ENCODE measurements at regions not wholly inside any gene's neighbourhood (a gene's known extent, or its start where the extent isn't known, plus 50 kb on each side); places are given as distances from the start of the nearest gene placed in this dataset.

DNA sequence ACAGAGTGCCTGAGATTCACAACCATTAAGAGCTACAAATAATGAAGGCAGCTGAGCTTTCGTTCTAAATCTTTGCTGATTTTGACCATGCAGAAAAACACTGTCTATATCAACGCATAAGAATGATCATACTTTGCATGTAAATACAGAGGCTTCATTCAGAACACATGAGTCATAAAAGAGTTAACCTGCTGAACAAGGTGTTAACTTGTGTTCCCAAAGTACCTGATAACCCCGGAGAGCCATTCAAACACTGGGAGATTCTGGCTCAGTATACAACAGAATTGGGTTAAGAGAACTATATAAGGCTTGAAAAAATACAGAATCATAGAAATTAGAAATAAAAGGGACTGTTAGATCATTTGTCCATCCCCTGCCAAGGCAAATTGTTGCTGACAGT lies 964.3 kb upstream of the TENM3 start:
- H3K27ac ChIP-seq (replicated peaks), result no peak overlapping the region
- no peaks in the 10 kb centered on the region for H3K27me3 ChIP-seq (ENCODE audit: insufficient read depth, poor library complexity, severe bottlenecking)
- no peak for DNase-seq (ENCODE audit: low read depth in 1 of 2, low spot score in 1 of 2)
- no peak overlapping the region for H3K4me3 ChIP-seq (replicated peaks; ENCODE audit: insufficient read depth, low read length)
- TF ChIP-seq SPI1 (IDR thresholded peaks at IDR 0.05; ENCODE audit: borderline replicate concordance, low read depth), result no peak
- TF ChIP-seq, protein P1, sequence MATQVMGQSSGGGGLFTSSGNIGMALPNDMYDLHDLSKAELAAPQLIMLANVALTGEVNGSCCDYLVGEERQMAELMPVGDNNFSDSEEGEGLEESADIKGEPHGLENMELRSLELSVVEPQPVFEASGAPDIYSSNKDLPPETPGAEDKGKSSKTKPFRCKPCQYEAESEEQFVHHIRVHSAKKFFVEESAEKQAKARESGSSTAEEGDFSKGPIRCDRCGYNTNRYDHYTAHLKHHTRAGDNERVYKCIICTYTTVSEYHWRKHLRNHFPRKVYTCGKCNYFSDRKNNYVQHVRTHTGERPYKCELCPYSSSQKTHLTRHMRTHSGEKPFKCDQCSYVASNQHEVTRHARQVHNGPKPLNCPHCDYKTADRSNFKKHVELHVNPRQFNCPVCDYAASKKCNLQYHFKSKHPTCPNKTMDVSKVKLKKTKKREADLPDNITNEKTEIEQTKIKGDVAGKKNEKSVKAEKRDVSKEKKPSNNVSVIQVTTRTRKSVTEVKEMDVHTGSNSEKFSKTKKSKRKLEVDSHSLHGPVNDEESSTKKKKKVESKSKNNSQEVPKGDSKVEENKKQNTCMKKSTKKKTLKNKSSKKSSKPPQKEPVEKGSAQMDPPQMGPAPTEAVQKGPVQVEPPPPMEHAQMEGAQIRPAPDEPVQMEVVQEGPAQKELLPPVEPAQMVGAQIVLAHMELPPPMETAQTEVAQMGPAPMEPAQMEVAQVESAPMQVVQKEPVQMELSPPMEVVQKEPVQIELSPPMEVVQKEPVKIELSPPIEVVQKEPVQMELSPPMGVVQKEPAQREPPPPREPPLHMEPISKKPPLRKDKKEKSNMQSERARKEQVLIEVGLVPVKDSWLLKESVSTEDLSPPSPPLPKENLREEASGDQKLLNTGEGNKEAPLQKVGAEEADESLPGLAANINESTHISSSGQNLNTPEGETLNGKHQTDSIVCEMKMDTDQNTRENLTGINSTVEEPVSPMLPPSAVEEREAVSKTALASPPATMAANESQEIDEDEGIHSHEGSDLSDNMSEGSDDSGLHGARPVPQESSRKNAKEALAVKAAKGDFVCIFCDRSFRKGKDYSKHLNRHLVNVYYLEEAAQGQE (IDR thresholded peaks at IDR 0.05; ENCODE audit: insufficient replicate concordance, low read depth), result no peak
- TF ChIP-seq POLR2AphosphoS5 (IDR thresholded peaks at IDR 0.05; ENCODE audit: low read depth), result no peak
- TF ChIP-seq, protein P2, sequence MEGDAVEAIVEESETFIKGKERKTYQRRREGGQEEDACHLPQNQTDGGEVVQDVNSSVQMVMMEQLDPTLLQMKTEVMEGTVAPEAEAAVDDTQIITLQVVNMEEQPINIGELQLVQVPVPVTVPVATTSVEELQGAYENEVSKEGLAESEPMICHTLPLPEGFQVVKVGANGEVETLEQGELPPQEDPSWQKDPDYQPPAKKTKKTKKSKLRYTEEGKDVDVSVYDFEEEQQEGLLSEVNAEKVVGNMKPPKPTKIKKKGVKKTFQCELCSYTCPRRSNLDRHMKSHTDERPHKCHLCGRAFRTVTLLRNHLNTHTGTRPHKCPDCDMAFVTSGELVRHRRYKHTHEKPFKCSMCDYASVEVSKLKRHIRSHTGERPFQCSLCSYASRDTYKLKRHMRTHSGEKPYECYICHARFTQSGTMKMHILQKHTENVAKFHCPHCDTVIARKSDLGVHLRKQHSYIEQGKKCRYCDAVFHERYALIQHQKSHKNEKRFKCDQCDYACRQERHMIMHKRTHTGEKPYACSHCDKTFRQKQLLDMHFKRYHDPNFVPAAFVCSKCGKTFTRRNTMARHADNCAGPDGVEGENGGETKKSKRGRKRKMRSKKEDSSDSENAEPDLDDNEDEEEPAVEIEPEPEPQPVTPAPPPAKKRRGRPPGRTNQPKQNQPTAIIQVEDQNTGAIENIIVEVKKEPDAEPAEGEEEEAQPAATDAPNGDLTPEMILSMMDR (IDR thresholded peaks at IDR 0.05; ENCODE audit: insufficient read depth, low read length), result no peak
- no peak for TF ChIP-seq GABPA (IDR thresholded peaks at IDR 0.05; ENCODE audit: low read depth)

DNA sequence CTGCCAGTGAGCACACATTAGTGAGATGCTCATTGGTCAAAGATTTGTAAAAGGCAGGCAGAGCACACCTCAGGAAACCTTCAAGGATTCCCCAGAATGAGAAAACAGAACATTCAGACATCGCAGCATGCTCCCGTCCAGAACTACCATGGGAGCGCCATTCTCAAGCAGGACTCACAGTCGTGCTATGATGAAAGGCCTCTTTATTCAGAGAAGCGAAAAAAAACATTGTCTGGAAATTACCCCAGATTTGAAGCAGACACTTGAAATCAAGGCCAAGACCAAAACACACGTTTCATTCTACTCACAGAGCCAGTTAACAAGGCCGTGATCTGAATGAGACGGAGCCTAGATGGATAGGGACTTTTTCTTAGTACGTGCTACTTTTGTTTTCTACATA lies 961.8 kb upstream of the TENM3 start:
- H3K27ac ChIP-seq (replicated peaks), result no peak overlapping the region
- TF ChIP-seq POLR2AphosphoS5 (IDR thresholded peaks at IDR 0.05; ENCODE audit: low read depth) (no peak), GABPA (IDR thresholded peaks at IDR 0.05; ENCODE audit: low read depth) (no peak), SPI1 (IDR thresholded peaks at IDR 0.05; ENCODE audit: borderline replicate concordance, low read depth) (no peak)
- TF ChIP-seq, protein P2 (IDR thresholded peaks at IDR 0.05; ENCODE audit: insufficient read depth, low read length), result no peak
- TF ChIP-seq, protein P1 (IDR thresholded peaks at IDR 0.05; ENCODE audit: insufficient replicate concordance, low read depth), result no peak
- no peaks in the 10 kb centered on the region for H3K27me3 ChIP-seq (ENCODE audit: insufficient read depth, poor library complexity, severe bottlenecking)
- no peak for DNase-seq (ENCODE audit: low read depth in 1 of 2, low spot score in 1 of 2)
- no peak overlapping the region for H3K4me3 ChIP-seq (replicated peaks; ENCODE audit: insufficient read depth, low read length)

DNA sequence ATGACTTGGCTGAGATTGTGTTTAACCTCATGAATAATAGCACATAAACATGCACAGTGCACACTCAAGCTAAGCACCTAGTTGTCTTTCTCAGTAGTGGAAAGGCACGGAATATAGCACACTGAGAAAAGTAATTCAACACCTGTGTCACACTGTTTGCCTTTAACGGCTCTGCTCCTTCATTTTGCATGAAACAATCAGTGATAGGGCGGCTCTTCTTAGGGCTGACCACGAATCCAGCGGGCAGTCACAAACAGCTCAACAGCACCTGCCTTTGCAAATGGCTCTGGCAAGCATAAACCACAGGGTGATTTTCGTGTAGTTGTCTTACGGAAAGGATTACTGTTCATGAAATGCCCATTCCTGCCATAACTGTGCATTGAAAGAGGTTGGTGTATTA lies 954.0 kb upstream of the TENM3 start:
- no peak for DNase-seq (ENCODE audit: low read depth in 1 of 2, low spot score in 1 of 2)
- no peaks in the 10 kb centered on the region for H3K27me3 ChIP-seq (ENCODE audit: insufficient read depth, poor library complexity, severe bottlenecking)
- no peak for TF ChIP-seq GABPA (IDR thresholded peaks at IDR 0.05; ENCODE audit: low read depth)
- TF ChIP-seq, protein P1 (IDR thresholded peaks at IDR 0.05; ENCODE audit: insufficient replicate concordance, low read depth), result no peak
- TF ChIP-seq POLR2AphosphoS5 (IDR thresholded peaks at IDR 0.05; ENCODE audit: low read depth), result no peak
- TF ChIP-seq, protein P2 (IDR thresholded peaks at IDR 0.05; ENCODE audit: insufficient read depth, low read length), result no peak
- TF ChIP-seq SPI1 (IDR thresholded peaks at IDR 0.05; ENCODE audit: borderline replicate concordance, low read depth), result no peak

More for the DNA sequence above, 954.0 kb upstream of the TENM3 start:
- no peak overlapping the region for H3K4me3 ChIP-seq (replicated peaks; ENCODE audit: insufficient read depth, low read length)
- no peak overlapping the region for H3K27ac ChIP-seq (replicated peaks)

Measured in HL-60 (cell line).